HG03354 (cell line): ENCODE measurements at regions not wholly inside any gene's neighbourhood (a gene's known extent, or its start where the extent isn't known, plus 50 kb on each side); places are given as distances from the start of the nearest gene placed in this dataset.
"Not testable (repeated sequence)": the region's sequence is repeated elsewhere in the genome, so short reads cannot be mapped to it uniquely, and the experiment has no call there.

Experiments used
- ATAC-seq: cut with Tn5 transposase; IDR thresholded peaks from one replicate; pipeline ENCODE4 v1.9.1; 2021; ENCODE audit warnings: mild to moderate bottlenecking; ENCODE audit not compliant: unreplicated experiment, poor library complexity, severe bottlenecking

DNA sequence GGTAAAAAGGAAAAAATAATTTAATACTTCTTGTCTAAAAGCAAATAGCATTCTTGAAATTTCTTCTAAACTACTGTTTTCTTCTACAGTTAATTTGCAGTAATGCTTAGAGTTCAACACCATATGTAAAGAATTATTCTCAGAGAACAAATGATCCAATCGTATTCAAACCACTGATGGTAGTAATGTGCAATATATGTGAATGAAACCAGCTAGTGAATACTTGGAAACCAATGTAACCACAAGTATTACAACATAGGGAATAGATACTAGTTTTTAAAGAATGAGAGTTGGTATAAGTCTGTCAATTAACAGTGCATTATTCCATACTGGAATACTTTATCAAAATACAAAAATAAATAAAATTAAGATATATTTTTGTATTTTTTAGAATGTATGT is 850.0 kb downstream of the DIPK2A start:
- no peak for ATAC-seq

DNA sequence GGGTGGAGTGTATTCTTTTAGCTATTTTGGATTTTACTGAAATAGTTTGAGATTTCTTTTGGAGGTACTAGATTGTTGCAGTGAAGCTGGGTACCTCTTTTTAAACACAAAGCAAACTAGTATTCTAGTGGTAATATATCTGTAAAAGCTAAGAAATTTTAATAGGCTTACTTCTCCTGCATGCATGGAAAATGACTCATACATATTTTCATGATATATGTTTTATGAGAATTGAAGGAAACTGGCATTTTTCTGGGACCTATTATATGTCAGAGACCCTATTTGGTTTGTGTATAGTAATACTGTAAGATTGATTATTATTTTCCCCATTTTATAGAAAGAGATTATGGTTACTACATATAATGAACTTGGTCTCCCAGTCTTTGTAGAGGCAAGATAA is 851.0 kb downstream of the DIPK2A start:
- no peak for ATAC-seq

DNA sequence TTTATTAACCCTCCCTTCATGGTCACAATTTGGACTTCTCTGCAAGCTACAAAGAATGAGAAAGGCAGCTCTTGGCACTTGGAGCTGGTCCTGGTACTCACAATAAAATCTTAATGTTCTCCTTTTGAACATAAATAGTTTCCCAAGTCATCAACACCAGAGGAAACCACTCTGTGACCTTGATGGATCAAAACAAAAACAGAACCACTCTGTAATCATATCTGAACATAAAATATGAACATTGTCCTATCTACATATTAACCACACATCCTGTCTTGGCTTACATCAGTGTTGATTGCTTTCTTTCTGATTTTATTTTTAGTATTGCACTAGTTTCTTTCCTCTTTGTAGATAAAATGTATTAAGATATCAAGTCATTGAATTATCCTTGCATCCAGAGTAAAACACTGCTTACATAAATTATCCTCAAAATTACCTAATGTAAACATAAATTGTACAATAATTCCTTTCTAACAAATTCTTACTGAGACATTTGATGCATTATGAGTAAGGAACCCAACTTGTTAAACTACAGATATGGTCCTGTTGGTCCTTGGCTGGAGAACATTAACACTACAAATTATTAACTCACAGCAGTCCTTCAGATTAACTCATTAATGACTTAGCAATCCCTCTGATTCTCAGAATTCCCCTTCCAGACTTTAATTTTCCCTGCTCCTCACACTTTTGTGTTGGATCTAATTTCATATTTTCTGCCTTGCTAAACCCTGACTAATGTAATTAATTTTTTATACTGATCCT is 860.5 kb downstream of the DIPK2A start:
- no peak for ATAC-seq

DNA sequence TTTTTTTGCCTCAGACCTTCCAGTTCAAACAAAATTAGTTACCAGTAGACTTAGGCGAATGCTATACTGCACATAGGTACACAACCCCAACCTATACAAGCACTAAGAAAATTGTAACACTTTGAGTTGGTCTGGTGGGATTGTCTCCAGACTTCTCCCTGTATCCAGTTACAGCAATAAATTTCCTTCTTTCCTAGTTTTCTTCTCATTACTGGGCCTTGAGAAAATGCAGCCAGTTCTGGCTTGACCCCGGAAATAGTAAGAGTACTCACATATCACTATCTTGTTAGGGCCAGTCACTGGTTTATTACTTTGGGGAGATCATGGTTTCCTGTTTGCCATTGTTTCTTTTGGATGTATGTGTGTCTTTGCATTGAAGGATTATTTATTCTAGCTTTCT is 868.4 kb downstream of the DIPK2A start:
- ATAC-seq = no peak

DNA sequence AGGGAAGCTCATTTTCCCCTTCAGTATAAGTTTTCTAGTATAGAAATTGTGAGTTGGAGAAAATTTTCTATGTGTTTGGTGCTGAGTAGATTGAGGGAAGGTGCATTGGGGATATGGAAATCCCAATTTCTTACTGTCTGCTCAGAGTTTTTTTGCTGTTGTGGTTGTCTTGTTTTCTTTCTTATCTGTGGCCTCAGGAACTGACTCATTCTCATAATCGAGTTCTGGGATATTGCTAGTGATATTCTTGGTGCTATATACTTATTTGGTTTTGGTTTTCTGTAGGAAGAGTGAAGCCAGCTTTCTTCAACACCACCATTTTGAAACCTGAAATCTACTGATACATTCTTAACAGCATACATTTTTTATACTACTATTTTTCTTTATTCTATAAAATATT is 869.2 kb downstream of the DIPK2A start:
- no peak for ATAC-seq

DNA sequence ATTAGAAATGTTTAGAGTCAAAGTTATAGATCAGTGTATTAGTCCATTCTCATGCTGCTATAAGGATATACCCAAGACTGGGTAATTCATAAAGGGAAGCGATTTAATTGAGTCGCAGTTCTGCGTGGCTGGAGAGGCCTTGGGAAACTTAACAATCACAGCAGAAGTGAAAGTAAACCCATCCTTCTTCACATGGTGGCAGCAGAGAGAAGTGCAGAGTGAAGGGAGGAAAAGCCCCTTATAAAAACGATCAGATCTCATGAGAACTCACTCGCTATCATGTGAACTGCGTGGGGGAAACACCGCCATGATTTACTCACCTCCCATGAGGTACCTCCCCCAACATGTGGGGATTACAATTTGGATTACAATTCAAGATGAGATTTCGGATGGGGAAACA is 871.5 kb downstream of the DIPK2A start:
- no peak for ATAC-seq

DNA sequence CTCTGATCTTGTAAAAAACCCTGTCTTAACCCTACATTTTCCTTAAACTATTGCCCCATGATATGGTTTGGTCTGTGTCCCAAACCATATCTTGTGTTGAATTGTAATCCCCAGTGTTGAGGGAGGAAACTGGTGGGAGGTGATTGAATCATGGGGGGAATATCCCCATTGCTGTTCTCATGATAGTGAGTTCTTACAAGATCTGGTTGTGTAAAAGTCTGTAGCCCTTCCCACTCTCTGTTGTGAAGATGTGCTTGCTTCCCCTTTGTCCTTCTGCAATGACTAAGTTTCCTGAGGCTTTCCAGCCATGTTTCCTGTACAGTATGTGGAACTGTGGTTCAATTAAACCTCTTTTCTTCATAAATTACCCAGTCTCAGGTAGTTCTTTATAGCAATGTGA is 881.4 kb downstream of the DIPK2A start:
- ATAC-seq = no peak

DNA sequence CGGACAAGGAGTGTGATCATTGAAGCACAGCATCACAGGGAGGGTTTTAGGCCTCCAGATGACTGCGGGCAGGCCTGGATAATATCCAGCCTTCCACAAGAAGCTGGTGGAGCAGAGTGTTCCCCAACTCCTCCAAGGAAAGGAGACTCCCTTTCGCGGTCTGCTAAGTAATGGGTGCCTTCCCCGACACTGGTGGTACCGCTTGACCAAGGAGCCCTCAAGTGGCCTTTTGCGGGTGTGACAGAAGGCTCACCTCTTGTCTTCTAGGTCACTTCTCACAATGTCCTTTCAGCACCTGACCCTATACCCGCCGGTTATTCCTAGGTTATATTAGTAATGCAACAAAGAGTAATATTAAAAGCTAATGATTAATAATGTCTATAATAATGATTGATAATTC is 882.4 kb downstream of the DIPK2A start:
- ATAC-seq = not testable (repeated sequence)

DNA sequence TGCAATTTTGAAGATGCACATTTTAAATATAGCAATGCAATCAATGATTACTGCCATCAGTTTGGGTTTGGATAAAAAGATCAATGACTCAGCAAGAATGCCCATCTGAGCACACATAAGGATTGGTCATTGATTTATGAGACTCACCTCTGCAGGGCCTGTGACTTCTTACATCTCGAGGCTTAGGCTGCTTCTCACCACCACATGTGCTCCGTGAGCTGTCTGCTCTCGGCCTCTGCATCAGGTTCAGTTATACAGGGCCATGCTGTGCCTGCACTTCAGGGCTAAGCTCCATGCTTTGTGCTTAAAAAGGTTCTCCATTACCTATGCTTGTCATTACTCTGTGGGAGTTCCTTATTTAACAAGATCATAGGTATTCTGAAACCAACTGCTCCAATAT is 887.5 kb downstream of the DIPK2A start:
- no peak for ATAC-seq

DNA sequence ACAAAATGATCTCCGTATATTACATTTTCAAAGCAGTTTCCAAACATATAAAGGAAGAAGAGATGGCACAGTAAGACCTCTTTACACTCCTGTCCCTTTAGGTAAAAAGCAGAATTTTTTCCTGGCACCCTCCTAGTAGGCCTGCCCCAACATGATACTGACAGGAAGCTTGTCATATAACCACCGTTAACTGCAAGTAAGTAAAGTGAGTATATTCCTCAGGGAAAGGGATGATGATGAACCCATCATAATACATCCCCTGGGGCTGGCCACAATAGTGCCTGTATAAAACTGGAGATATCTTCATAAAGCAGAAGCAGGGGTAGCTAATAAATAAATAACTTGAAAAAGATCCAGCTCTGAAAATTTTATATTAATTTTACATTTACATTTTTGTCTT is 893.0 kb downstream of the DIPK2A start:
- ATAC-seq = no peak

DNA sequence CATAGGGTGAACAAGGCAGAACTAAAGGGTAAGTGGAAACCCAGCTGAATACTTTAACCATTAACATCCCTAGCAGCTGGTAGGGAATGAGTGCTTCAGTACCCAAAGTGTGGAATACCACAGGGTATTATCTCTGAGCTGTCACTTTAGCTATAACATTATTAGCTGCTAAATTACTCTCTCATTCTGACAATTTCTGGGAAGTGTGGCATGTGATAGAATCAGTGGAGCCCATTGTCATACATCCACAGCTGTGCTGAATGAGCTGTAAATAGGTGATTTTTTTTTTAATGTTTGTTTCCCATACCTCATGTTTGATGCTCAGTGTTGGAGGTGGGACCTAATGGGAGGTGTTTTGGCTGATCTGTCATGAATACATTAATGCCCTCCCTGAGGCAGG is 894.3 kb downstream of the DIPK2A start:
- no peak for ATAC-seq

DNA sequence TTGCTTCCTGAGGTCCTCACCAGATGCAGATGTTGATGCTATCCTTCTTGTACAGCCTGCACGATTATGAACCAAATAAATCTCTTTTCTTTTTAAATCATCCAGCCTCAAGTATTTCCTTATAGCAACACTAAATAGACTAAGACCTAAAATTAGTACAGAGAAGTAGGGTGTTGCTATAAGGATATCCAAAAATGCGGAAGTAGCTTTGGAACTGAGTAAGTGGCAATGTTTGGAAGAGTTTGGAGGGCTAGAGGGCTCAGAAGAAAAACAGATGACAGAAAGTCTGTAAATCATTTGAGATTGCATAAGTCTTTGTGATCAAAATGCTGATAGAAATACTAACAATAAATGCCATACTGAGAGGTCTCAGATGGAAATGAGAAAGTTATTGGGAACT is 894.9 kb downstream of the DIPK2A start:
- no peak for ATAC-seq

DNA sequence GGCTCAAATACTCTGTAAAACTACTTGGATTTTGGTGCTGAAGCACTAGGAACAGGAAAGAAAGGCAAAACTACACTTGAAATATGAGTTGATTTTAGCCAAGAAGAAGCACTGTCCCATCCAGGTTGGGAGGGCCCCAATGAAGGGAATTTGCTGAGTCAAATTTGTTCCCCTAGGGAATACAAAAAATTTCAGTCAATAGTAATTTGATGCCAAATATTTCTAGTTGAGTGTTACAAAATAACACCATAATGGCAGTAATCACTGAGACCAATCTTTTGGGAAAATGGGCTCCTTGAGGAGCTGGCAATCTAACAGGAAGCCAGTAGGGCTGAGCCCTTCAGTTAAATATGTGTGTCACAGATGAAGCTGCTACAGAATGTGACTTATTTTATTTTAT is 896.9 kb downstream of the DIPK2A start:
- no peak for ATAC-seq

DNA sequence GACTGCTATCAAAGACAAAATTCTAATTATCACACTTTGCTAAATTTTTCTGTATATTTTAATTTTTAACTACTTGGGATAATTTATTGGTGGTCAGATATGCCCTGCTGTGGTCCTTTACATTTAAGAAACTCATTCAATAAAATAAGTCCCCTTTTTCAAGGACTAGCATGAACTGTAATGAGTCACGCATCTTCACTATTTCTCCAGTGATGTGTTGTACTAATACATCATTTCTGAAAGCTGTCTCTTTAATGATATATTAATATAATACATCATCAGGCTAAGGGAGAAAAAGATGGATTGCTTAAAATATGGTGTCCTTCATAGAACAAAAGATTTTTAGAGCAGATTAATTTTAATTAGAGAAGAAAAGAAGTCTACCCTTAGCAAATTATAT is 901.4 kb downstream of the DIPK2A start:
- no peak for ATAC-seq

DNA sequence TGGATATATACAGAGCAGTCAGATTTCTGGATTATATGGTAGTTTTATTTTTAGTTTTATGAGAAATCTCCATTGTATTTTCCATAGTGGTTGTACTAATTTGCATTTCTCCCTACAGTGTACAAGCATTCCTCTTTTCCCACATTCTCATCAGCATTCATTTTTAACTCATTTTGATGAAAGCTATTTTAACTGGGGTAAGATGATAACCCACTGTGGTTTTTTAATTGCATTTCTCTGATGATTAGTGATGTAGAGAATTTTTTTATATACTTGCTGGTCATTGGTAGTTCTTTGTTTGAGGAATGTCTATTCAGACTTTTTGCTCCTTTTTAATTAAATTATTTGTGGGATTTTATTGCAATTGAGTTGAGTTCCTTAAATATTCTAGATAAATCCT is 903.6 kb downstream of the DIPK2A start:
- ATAC-seq = no peak

DNA sequence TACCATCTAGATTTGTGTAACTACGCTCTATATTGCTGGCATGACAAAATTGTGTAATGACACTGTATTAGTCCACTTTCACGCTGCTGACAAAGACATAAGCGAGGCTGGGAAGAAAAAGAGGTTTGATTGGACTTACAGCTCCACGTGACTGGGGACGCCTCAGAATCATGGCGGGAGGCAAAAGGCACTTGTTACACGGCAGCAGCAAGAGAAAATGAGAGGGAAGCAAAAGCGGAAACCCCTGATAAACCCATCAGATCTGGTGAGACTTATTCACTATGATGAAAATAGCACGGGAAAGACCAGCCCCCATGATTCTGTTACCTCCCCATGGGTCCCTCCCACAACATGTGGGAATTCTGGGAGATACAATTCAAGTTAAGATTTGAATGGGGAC is 905.7 kb downstream of the DIPK2A start:
- ATAC-seq = no peak

DNA sequence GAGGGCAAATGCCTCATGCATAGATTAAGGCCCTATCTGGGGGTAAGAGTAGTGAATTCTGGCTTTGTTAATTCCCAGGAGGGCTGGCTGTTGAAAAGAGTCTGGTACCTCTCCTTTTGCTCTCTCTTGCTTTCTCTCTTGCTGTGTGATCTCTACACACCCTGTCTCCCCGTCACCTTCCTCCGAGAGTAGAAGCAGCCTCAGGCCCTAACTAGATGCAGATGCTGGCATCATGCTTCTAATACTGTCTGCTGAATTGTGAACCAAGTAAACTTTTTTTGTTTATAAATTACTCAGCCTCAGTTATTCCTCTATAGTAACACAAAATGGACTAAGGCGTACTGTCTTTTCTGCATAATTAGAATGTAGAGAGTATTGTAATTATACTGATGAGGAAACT is 908.1 kb downstream of the DIPK2A start:
- no peak for ATAC-seq

DNA sequence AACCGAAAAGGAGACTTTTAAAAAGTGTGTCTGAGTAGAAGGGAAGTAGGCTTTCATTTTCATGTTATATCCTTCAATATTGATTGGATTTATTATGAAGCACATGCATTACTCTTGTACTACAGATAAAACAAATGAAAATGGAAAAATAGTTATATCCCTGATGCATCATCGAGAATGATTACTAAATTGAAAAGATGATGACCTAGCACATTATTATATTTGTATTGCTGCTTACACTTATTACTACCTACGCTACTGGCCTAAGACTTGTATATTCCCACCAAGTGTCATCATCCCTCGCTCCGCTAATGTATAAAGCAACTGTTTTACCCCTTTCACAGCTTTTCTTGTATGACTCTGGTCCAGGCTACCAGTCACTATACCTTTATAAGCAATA is 922.4 kb downstream of the DIPK2A start:
- no peak for ATAC-seq

DNA sequence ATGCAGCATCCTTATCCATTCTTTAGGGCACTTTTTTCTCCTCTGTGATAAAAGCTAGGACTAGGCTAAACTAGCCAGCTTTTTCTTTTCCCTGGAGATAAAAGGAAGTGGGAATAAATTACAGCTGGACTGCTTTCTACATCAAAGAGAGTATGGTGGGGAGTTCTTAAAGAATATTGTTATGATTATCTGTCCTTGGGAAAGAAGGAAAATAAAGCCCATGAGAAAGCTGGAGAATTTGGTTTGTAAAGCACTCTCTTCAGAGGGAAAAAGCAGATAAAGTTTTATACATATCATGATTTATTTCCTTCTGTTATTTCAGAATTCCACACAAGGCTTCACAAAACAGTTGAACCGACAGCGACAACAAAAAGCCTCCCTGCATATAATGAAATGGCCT is 923.0 kb downstream of the DIPK2A start:
- no peak for ATAC-seq

DNA sequence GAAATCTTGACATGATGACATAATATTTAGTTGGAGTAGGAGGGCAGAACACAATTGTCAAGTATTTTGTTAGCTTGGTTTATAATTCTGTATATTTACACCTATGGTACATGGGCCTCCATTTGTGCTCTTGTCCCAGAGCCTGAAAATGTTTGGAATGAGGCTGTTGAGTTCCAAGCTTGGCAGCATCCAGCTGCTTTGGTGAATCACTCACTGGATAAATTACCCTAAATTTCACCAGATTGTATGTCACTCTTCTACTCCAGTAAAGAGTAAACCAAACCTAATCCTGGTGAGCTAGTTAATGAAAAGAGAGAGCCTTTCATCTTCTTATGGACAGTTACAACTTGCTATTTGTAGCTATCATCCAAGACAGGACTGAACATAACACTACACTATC is 928.7 kb downstream of the DIPK2A start:
- ATAC-seq = no peak

DNA sequence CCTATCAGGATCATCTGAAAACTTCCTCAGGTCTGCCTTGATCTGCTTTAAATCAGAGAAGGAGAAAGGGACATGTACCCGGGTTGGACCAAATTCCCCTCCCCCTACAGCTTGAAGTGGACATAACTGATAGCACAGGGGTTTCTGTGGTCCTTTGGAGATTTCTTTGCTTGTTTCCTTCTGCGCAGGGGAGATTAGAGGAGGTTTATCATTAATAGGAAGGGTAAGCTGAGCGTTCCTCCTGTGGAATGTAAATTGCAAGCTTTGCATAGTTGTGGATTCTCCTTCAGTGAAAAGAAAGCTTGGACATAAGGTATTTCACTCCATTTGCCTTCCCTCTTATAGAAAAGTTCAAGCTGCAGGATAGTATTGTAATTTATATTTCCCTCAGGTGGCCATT is 936.0 kb downstream of the DIPK2A start:
- not testable (repeated sequence) for ATAC-seq

DNA sequence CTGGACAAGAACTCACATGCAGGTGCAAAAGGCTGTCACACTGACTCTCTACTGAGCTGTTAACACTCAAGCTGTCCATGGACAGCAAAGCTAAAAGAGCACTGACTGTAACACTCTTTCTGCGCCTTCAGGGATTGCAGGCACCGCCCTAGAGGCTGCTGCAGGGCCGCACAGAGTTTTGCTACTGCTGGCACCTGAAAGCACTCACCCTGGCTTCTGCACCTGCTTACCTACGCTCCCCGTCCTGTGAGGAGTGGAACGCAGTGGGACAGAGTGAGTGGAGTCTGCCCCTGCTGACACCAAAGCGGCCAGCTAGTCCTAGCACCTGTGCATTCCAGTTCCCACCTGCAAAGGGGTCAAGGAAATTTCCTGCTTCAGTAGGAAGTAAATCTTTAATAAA is 941.3 kb downstream of the DIPK2A start:
- no peak for ATAC-seq
